ENCODE measurements at regions not wholly inside any gene's neighbourhood (a gene's known extent, or its start where the extent isn't known, plus 50 kb on each side); places are given as distances from the start of the nearest gene placed in this dataset.

DNA sequence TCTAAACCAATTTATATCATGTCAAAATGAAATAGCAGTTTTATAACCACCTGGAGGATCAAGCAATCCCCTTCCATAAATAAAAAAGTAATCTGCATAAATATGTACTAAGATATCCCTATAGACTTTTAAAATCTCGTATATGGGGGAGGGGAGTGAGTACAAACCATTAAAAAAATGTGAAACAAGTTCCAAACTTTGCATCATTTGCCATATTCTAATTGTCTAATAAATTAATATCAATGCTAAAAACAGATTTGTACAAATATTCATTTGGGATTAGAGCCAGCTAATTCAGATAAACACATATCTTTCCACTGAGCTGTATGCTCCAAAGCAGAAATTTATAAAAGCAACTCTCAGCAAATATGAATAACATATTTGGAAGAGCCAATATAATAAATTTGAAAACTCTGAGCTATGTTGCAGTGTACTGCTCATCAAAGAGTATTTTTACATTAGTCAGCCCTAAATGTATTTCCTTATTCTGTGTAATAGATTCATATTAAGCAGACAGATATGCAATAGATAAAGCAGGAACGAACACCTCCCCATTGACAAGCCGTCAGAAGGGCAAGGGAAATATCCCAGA is 970.2 kb downstream of the EFNB2 start:
- no peak overlapping the region for H3K4me3 Mint-ChIP-seq
- DNase-seq (no peak), ATAC-seq (no peak)
- ChIA-PET CTCF (no interaction called here), POLR2A (no interaction called here)
- no peaks in the 10 kb centered on the region for H3K4me1 Mint-ChIP-seq (ENCODE audit: low read depth)
- H3K27ac Mint-ChIP-seq: no peak overlapping the region
- H3K36me3 Mint-ChIP-seq (ENCODE audit: low read depth): no peaks in the 10 kb centered on the region
- H3K9me3 Mint-ChIP-seq (ENCODE audit: insufficient read depth): no peaks in the 10 kb centered on the region
- H3K27me3 Mint-ChIP-seq (ENCODE audit: low read depth): no peaks in the 10 kb centered on the region

GRCh38 chr13:105552078-105552477 is 983.4 kb downstream of the EFNB2 start:
- no peak for DNase-seq
- H3K4me1 Mint-ChIP-seq (ENCODE audit: low read depth): no peaks in the 10 kb centered on the region
- H3K27ac Mint-ChIP-seq: no peak overlapping the region
- H3K9me3 Mint-ChIP-seq (ENCODE audit: insufficient read depth): no peaks in the 10 kb centered on the region
- no peaks in the 10 kb centered on the region for H3K27me3 Mint-ChIP-seq (ENCODE audit: low read depth)
- H3K4me3 Mint-ChIP-seq: no peak overlapping the region
- CTCF ChIA-PET: no interaction called here
- ATAC-seq: no peak
- POLR2A ChIA-PET: no interaction called here
- no peaks in the 10 kb centered on the region for H3K36me3 Mint-ChIP-seq (ENCODE audit: low read depth)

DNA sequence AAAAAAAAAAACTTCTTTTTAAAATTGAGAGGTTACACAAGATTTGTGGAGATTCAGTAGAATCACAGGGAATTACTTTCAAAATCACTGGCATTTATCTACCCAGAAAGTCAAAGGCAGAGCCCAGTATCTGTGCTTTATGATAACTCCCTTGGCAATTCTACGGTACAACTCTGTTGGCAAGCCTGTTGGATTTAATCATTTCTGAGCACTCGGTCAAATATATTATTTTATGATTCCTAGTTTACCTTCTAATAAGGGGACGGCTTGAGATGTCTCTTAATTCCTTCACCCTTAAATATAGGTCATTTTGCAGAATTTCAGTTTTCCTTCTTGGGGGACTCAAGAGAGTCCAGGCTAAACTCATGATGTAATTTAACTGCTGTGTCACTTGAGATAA is 987.6 kb downstream of the EFNB2 start:
- H3K9me3 Mint-ChIP-seq (ENCODE audit: insufficient read depth): no peaks in the 10 kb centered on the region
- no peak overlapping the region for H3K27ac Mint-ChIP-seq
- no peaks in the 10 kb centered on the region for H3K4me1 Mint-ChIP-seq (ENCODE audit: low read depth)
- H3K4me3 Mint-ChIP-seq: no peak overlapping the region
- no peak for DNase-seq
- ChIA-PET POLR2A (no interaction called here), CTCF (no interaction called here)
- H3K27me3 Mint-ChIP-seq (ENCODE audit: low read depth): no peaks in the 10 kb centered on the region
- no peaks in the 10 kb centered on the region for H3K36me3 Mint-ChIP-seq (ENCODE audit: low read depth)
- no peak for ATAC-seq

- no peak overlapping the region for H3K4me3 Mint-ChIP-seq
- no peaks in the 10 kb centered on the region for H3K36me3 Mint-ChIP-seq (ENCODE audit: low read depth)
- no peaks in the 10 kb centered on the region for H3K9me3 Mint-ChIP-seq (ENCODE audit: insufficient read depth)
- ChIA-PET POLR2A (no interaction called here), CTCF (no interaction called here)
- H3K27ac Mint-ChIP-seq: no peak overlapping the region
- no peaks in the 10 kb centered on the region for H3K27me3 Mint-ChIP-seq (ENCODE audit: low read depth)
- H3K4me1 Mint-ChIP-seq (ENCODE audit: low read depth): no peaks in the 10 kb centered on the region
- no peak for DNase-seq
- no peak for ATAC-seq
These were observed 989.7 kb downstream of the EFNB2 start for GRCh38 chr13:105545811-105546210.

DNA sequence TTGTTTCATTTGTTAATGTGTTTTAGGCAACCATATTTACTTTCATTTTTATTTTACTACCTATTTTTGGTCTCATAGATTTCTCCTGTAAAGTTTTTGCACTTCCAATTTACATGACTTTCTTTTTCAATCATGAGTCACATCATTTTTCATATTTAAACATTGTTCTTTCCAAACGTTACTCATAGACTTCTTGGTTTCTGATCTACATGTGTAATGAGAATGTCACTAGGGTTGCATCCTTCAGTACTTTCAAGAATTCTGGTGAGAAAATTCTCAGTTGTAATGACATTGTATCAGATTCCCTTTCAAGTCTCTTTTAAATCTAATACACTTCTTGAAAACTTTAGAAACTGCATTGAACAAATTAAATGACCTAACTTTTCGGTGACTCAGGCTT is 991.7 kb downstream of the EFNB2 start:
- ChIA-PET POLR2A (no interaction called here), CTCF (no interaction called here)
- no peaks in the 10 kb centered on the region for H3K36me3 Mint-ChIP-seq (ENCODE audit: low read depth)
- no peaks in the 10 kb centered on the region for H3K9me3 Mint-ChIP-seq (ENCODE audit: insufficient read depth)
- no peak overlapping the region for H3K4me3 Mint-ChIP-seq
- no peaks in the 10 kb centered on the region for H3K27me3 Mint-ChIP-seq (ENCODE audit: low read depth)
- H3K4me1 Mint-ChIP-seq (ENCODE audit: low read depth): no peaks in the 10 kb centered on the region
- H3K27ac Mint-ChIP-seq: no peak overlapping the region
- DNase-seq (no peak), ATAC-seq (no peak)

DNA sequence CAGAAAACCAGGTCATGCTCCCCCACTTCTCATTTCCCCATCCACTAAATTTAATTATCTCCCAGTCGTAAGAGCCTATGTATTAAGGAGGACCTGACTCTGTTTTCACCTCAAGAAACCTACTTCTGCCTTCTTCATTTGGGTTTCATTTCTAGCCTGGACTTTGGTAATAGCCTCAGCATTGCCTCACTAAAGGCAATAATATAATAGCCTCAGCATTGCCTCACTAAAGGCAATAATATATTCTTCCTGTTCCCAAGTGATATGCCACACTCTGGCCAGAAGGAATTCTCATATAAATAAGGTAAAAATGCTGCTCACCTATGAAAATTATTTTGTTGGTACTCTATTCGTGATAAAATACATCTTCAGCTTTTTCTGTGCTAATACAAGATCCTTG is 993.9 kb downstream of the EFNB2 start:
- ATAC-seq (no peak), DNase-seq (no peak)
- POLR2A ChIA-PET: no interaction called here
- Mint-ChIP-seq H3K9me3 (ENCODE audit: insufficient read depth) (no peaks in the 10 kb centered on the region), H3K36me3 (ENCODE audit: low read depth) (no peaks in the 10 kb centered on the region), H3K27ac (no peak overlapping the region), H3K27me3 (ENCODE audit: low read depth) (no peaks in the 10 kb centered on the region), H3K4me3 (no peak overlapping the region), H3K4me1 (ENCODE audit: low read depth) (no peaks in the 10 kb centered on the region)
- CTCF ChIA-PET: no interaction called here

GRCh38 chr13:105538346-105538745 is 997.1 kb downstream of the EFNB2 start:
- ATAC-seq: no peak
- ChIA-PET CTCF (no interaction called here), POLR2A (no interaction called here)
- Mint-ChIP-seq H3K27me3 (ENCODE audit: low read depth) (no peaks in the 10 kb centered on the region), H3K36me3 (ENCODE audit: low read depth) (no peaks in the 10 kb centered on the region), H3K4me1 (ENCODE audit: low read depth) (no peaks in the 10 kb centered on the region), H3K27ac (no peak overlapping the region), H3K4me3 (no peak overlapping the region), H3K9me3 (ENCODE audit: insufficient read depth) (no peaks in the 10 kb centered on the region)
- DNase-seq: no peak

DNA sequence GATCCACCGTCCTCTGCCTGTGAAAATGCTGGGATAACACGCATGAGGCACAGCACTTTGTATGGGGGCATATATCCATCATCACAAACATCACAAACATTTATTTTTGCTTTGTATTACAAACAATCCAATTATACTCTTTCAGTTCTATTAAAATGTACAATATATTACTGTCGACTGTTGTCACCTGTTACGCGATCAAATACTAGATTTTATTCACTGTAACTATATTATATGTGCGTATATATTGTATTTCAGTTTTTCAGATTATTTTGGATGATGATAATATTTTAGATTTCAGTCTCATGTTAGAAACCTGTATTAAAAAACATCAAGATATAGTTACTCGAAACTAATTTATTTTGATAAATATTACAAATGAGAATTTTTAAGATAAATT is 998.3 kb downstream of the EFNB2 start:
- DNase-seq (no peak), ATAC-seq (no peak)
- H3K4me1 Mint-ChIP-seq (ENCODE audit: low read depth): no peaks in the 10 kb centered on the region
- no peaks in the 10 kb centered on the region for H3K9me3 Mint-ChIP-seq (ENCODE audit: insufficient read depth)
- no peaks in the 10 kb centered on the region for H3K27me3 Mint-ChIP-seq (ENCODE audit: low read depth)
- H3K4me3 Mint-ChIP-seq: no peak overlapping the region
- ChIA-PET CTCF (no interaction called here), POLR2A (no interaction called here)
- no peak overlapping the region for H3K27ac Mint-ChIP-seq
- H3K36me3 Mint-ChIP-seq (ENCODE audit: low read depth): no peaks in the 10 kb centered on the region

DNA sequence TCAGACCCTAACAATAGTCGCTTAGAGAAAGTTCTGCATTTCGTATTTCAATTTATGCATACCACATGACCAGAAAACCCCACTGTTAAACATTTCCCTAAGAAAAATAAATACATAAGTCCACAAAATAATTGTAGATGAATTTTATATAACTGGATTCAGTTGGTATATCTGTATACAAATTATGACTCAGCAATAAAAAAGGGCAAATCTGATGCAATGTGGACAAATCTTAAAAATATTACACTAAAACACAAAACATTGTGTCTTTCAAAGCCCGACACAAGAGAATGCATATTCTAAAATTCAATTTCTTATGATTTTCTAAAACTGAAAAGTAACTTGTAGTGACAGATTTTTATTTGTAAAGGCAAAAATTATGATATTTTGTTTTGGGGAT is 1005.0 kb downstream of the EFNB2 start:
- POLR2A ChIA-PET: no interaction called here
- H3K36me3 Mint-ChIP-seq (ENCODE audit: low read depth): no peaks in the 10 kb centered on the region
- CTCF ChIA-PET: no interaction called here
- no peak for ATAC-seq
- DNase-seq: no peak
- no peaks in the 10 kb centered on the region for H3K9me3 Mint-ChIP-seq (ENCODE audit: insufficient read depth)
- no peaks in the 10 kb centered on the region for H3K4me1 Mint-ChIP-seq (ENCODE audit: low read depth)
- no peak overlapping the region for H3K27ac Mint-ChIP-seq
- H3K27me3 Mint-ChIP-seq (ENCODE audit: low read depth): no peaks in the 10 kb centered on the region
- H3K4me3 Mint-ChIP-seq: no peak overlapping the region

DNA sequence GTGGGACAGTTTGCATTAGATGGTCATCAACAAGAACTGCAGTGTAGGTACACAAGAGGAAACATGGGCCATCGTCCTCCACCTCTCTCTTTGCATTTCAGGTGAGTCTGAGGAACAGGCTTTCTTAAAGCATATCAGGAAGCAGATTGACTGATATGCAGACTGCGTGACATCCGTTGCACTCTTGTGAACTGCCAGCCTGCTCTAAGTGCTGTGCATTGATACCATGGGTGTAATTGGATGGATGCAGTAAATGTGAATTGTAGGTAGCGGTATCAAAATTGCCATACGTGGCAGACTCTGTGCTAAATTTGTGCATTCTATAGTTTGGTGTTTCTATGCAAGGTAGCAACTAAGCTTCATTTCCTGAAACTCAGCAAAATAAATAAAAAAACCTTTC is 1008.3 kb downstream of the EFNB2 start:
- DNase-seq (no peak), ATAC-seq (no peak)
- POLR2A ChIA-PET: no interaction called here
- Mint-ChIP-seq H3K9me3 (ENCODE audit: insufficient read depth) (no peaks in the 10 kb centered on the region), H3K4me3 (no peak overlapping the region), H3K27ac (no peak overlapping the region), H3K27me3 (ENCODE audit: low read depth) (no peaks in the 10 kb centered on the region), H3K36me3 (ENCODE audit: low read depth) (no peaks in the 10 kb centered on the region), H3K4me1 (ENCODE audit: low read depth) (no peaks in the 10 kb centered on the region)
- CTCF ChIA-PET: no interaction called here

DNA sequence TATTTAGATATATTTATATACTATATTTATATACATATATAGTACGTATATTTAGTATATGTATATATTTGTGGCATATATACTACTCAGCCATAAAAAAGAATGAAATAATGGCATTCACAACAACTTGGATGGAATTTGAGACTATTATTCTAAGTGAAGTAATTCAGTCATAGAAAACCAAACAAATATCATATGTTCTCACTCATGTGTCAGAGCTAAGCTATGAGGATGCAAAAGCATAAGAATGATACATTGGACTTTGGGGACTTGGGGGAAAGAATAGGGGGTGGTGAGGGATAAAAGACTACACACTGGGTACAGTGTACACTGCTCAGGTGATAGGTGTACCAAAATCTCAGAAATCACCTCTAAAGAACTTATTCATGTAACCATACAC is 1015.7 kb downstream of the EFNB2 start:
- Mint-ChIP-seq H3K27ac (no peak overlapping the region), H3K4me3 (no peak overlapping the region), H3K4me1 (ENCODE audit: low read depth) (no peaks in the 10 kb centered on the region), H3K9me3 (ENCODE audit: insufficient read depth) (no peaks in the 10 kb centered on the region), H3K36me3 (ENCODE audit: low read depth) (no peaks in the 10 kb centered on the region), H3K27me3 (ENCODE audit: low read depth) (no peaks in the 10 kb centered on the region)
- DNase-seq (no peak), ATAC-seq (no peak)
- CTCF ChIA-PET: no interaction called here
- POLR2A ChIA-PET: no interaction called here

DNA sequence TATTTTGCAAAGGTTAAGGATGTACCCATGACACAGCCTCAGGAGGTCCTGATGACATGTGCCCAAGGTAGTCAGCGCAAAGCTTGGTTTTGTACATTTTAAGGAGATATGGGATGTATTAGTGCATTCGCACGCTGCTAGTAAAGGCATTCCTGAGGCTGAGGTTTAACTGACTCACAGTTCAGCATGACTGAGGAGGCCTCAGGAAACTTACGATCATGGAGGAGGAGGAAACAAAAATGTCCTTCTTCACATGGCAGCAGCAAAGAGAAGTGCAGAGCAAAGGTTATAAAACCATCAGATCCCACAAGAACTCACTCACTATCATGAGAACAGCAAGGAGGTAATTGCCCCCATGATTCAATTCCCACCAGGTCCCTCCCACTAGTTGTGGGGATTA is 1017.4 kb downstream of the EFNB2 start:
- no peak overlapping the region for H3K27ac Mint-ChIP-seq
- H3K4me1 Mint-ChIP-seq (ENCODE audit: low read depth): no peaks in the 10 kb centered on the region
- no peaks in the 10 kb centered on the region for H3K9me3 Mint-ChIP-seq (ENCODE audit: insufficient read depth)
- H3K27me3 Mint-ChIP-seq (ENCODE audit: low read depth): no peaks in the 10 kb centered on the region
- H3K4me3 Mint-ChIP-seq: no peak overlapping the region
- no peaks in the 10 kb centered on the region for H3K36me3 Mint-ChIP-seq (ENCODE audit: low read depth)
- DNase-seq (no peak), ATAC-seq (no peak)
- ChIA-PET CTCF (no interaction called here), POLR2A (no interaction called here)

- no peaks in the 10 kb centered on the region for H3K27me3 Mint-ChIP-seq (ENCODE audit: low read depth)
- no peaks in the 10 kb centered on the region for H3K36me3 Mint-ChIP-seq (ENCODE audit: low read depth)
- no peaks in the 10 kb centered on the region for H3K9me3 Mint-ChIP-seq (ENCODE audit: insufficient read depth)
- H3K4me1 Mint-ChIP-seq (ENCODE audit: low read depth): no peaks in the 10 kb centered on the region
- no peak overlapping the region for H3K4me3 Mint-ChIP-seq
- ChIA-PET CTCF (no interaction called here), POLR2A (no interaction called here)
- H3K27ac Mint-ChIP-seq: no peak overlapping the region
- DNase-seq: no peak
- ATAC-seq: no peak
These were observed 1021.1 kb downstream of the EFNB2 start for GRCh38 chr13:105514401-105514800.
